ENCODE measurements at regions not wholly inside any gene's neighbourhood (a gene's known extent, or its start where the extent isn't known, plus 50 kb on each side); places are given as distances from the start of the nearest gene placed in this dataset.

GRCh38 chr14:97771340-97772045 lies 974.3 kb downstream of the VRK1 start:
- WGBS, 2 experiments (ENCODE audit: insufficient coverage in 1 of 2, insufficient read length in 1 of 2), result 91 to 94% methylated on average over 4 to 8 of the region's 8 CpGs
- Histone ChIP-seq H3K4me1 (ENCODE audit: control insufficient read depth, insufficient read depth, low read length) (no peaks in the 10 kb centered on the region), H3K9ac (ENCODE audit: extremely low read depth, low read length, poor library complexity, severe bottlenecking) (no peak overlapping the region), H3K27me3 (ENCODE audit: control insufficient read depth, insufficient read depth, low read length, poor library complexity, severe bottlenecking) (no peaks in the 10 kb centered on the region), H3K27ac (ENCODE audit: low read depth, low read length) (no peak overlapping the region), H3K36me3 (ENCODE audit: control insufficient read depth, insufficient read depth, low read length) (no peaks in the 10 kb centered on the region), H3K9me3 (ENCODE audit: control insufficient read depth, low read length) (peaks cover 3% of the 10 kb centered on the region), H3K4me3 (ENCODE audit: low read length) (no peak overlapping the region)
- Mint-ChIP-seq H3K27me3 (ENCODE audit: insufficient read depth) (peaks cover 20% of the 10 kb centered on the region), H3K9me3 (no peaks in the 10 kb centered on the region), H3K27ac (no peak overlapping the region), H3K36me3 (ENCODE audit: low read depth) (no peaks in the 10 kb centered on the region), H3K4me3 (no peak overlapping the region), H3K4me1 (peaks cover 9% of the 10 kb centered on the region)
- TF ChIP-seq CTCF (conservative IDR thresholded peaks at IDR 0.05), result no peak
- no peak for DNase-seq

GRCh38 chr14:97773598-97773997 lies 976.4 kb downstream of the VRK1 start:
- peaks cover 9% of the 10 kb centered on the region for H3K4me1 Mint-ChIP-seq
- Histone ChIP-seq H3K4me3 (ENCODE audit: low read length) (no peak overlapping the region), H3K27ac (ENCODE audit: low read depth, low read length) (no peak overlapping the region), H3K36me3 (ENCODE audit: control insufficient read depth, insufficient read depth, low read length) (no peaks in the 10 kb centered on the region), H3K4me1 (ENCODE audit: control insufficient read depth, insufficient read depth, low read length) (no peaks in the 10 kb centered on the region), H3K9ac (ENCODE audit: extremely low read depth, low read length, poor library complexity, severe bottlenecking) (no peak overlapping the region), H3K27me3 (ENCODE audit: control insufficient read depth, insufficient read depth, low read length, poor library complexity, severe bottlenecking) (no peaks in the 10 kb centered on the region), H3K9me3 (ENCODE audit: control insufficient read depth, low read length) (peaks cover 3% of the 10 kb centered on the region)
- peaks cover 16% of the 10 kb centered on the region for H3K27me3 Mint-ChIP-seq (ENCODE audit: insufficient read depth)
- no peaks in the 10 kb centered on the region for H3K9me3 Mint-ChIP-seq
- no peak overlapping the region for H3K4me3 Mint-ChIP-seq
- no peak overlapping the region for H3K27ac Mint-ChIP-seq
- WGBS, 2 experiments (ENCODE audit: insufficient coverage in 1 of 2, insufficient read length in 1 of 2), result 93 to 96% methylated on average over 5 to 6 of the region's 6 CpGs
- no peak for TF ChIP-seq CTCF (conservative IDR thresholded peaks at IDR 0.05)
- H3K36me3 Mint-ChIP-seq (ENCODE audit: low read depth), result no peaks in the 10 kb centered on the region
- DNase-seq, result no peak

- no peak for TF ChIP-seq CTCF (conservative IDR thresholded peaks at IDR 0.05)
- Histone ChIP-seq H3K4me3 (ENCODE audit: low read length) (no peak overlapping the region), H3K27me3 (ENCODE audit: control insufficient read depth, insufficient read depth, low read length, poor library complexity, severe bottlenecking) (no peaks in the 10 kb centered on the region), H3K36me3 (ENCODE audit: control insufficient read depth, insufficient read depth, low read length) (no peaks in the 10 kb centered on the region), H3K27ac (ENCODE audit: low read depth, low read length) (no peak overlapping the region), H3K4me1 (ENCODE audit: control insufficient read depth, insufficient read depth, low read length) (no peaks in the 10 kb centered on the region), H3K9ac (ENCODE audit: extremely low read depth, low read length, poor library complexity, severe bottlenecking) (no peak overlapping the region), H3K9me3 (ENCODE audit: control insufficient read depth, low read length) (peaks cover 2% of the 10 kb centered on the region)
- Mint-ChIP-seq H3K27me3 (ENCODE audit: insufficient read depth) (peaks cover 12% of the 10 kb centered on the region), H3K4me3 (no peak overlapping the region), H3K36me3 (ENCODE audit: low read depth) (no peaks in the 10 kb centered on the region), H3K4me1 (peaks cover 9% of the 10 kb centered on the region), H3K9me3 (no peaks in the 10 kb centered on the region), H3K27ac (no peak overlapping the region)
- DNase-seq, result no peak
- WGBS, 2 experiments (ENCODE audit: insufficient coverage in 1 of 2, insufficient read length in 1 of 2), result 91% methylated on average over 5 of the region's 5 CpGs; no CpG with 5 or more reads in 1 of the 2 experiments
Observed at GRCh38 chr14:97776890-97777558, 979.8 kb downstream of the VRK1 start.

Measured in endodermal cell (in vitro differentiated cells).